ENCODE measurements at regions not wholly inside any gene's neighbourhood (a gene's known extent, or its start where the extent isn't known, plus 50 kb on each side); places are given as distances from the start of the nearest gene placed in this dataset.

DNA sequence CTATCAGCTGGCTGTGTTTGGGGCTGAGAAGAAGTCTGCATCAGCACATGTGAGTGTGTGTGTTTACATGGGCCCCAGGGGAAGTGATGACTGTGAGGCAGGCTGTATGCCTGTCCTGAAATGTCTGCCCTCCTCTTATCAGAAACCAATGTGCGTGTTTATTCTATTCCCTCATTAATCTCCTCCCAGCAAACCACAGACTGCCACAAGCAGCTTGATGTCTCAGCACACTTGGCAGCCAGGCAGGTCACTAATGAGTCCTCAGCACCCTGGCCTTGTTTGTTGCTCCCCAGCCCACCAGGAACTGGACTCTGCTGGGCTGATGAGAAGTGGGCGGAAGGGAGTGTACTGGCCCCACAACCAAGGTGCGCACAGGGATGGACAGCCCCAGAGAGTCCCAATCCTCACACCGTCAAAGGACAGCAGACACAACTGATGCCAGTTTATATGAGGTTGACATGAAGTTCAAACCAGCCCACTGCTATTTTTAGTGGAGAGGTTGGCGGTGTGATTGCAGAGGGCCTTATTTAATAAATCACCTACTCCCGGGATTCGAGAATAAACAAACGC is 225.8 kb downstream of the ETS1 start:
- TF ChIP-seq, protein P1, sequence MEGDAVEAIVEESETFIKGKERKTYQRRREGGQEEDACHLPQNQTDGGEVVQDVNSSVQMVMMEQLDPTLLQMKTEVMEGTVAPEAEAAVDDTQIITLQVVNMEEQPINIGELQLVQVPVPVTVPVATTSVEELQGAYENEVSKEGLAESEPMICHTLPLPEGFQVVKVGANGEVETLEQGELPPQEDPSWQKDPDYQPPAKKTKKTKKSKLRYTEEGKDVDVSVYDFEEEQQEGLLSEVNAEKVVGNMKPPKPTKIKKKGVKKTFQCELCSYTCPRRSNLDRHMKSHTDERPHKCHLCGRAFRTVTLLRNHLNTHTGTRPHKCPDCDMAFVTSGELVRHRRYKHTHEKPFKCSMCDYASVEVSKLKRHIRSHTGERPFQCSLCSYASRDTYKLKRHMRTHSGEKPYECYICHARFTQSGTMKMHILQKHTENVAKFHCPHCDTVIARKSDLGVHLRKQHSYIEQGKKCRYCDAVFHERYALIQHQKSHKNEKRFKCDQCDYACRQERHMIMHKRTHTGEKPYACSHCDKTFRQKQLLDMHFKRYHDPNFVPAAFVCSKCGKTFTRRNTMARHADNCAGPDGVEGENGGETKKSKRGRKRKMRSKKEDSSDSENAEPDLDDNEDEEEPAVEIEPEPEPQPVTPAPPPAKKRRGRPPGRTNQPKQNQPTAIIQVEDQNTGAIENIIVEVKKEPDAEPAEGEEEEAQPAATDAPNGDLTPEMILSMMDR (IDR thresholded peaks at IDR 0.05), result no peak
- peaks cover 0 to 25% of the 10 kb centered on the region in 2 donors for H3K4me1 ChIP-seq (ENCODE audit: control insufficient read depth in 1 of 2, low read depth in 2 of 2)
- H3K4me3 ChIP-seq, result no peak overlapping the region
- ATAC-seq (ENCODE audit: insufficient number of reproducible peaks, low FRiP score, low read depth) (no peak), DNase-seq (ENCODE audit: low spot score) (no peak)
- no peaks in the 10 kb centered on the region for H3K27me3 ChIP-seq (replicated peaks; ENCODE audit: insufficient read depth)
- H3K36me3 ChIP-seq, result no peaks in the 10 kb centered on the region
- no peaks in the 10 kb centered on the region for H3K9me3 ChIP-seq
- no peak overlapping the region for H3K27ac ChIP-seq

DNA sequence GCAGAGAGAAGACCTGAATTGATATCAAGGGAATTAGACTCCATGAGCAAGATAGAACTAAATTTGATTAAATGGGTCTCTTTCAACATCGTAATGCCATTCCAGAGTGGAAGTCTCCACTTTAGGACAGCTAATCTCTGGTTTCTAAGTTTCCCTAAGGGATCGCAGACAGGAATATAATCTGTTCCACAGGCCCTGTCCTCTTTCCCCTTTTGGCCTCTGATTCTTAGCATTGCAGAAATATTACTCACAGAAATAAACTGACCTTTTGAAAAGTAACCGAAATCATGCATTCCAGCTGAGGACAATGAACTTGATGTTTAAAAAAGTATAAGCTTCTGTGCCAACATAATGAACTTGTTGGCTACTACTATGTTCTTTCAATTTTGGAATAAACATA is 227.8 kb downstream of the ETS1 start:
- no peak for ATAC-seq (ENCODE audit: insufficient number of reproducible peaks, low FRiP score, low read depth)
- no peak for DNase-seq (ENCODE audit: low spot score)
- Histone ChIP-seq H3K4me1 (ENCODE audit: control insufficient read depth in 1 of 2, low read depth in 2 of 2) (peaks cover 0 to 25% of the 10 kb centered on the region in 2 donors), H3K4me3 (no peak overlapping the region), H3K9me3 (no peaks in the 10 kb centered on the region), H3K36me3 (no peaks in the 10 kb centered on the region), H3K27me3 (replicated peaks; ENCODE audit: insufficient read depth) (no peaks in the 10 kb centered on the region), H3K27ac (no peak overlapping the region)
- TF ChIP-seq, protein P1 (IDR thresholded peaks at IDR 0.05), result no peak

DNA sequence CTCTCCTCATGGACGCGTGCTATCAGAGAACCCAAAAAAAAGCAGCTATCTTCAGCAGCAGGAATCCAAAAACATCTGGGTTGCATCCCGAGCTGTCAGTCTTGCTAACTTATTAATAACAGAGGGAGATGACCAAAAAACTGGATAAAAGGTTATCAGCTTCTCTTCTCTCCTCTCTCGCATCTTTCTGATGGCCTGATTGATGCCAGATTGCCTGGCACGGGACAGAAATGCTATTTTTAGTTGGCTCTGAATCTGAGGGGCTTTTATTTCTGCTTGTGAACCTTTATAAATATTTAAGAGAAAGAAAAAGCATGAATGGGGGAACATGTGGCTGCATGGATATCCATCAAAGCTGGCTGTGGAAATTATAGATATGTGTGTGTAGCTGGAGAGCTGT is 230.3 kb downstream of the ETS1 start:
- Histone ChIP-seq H3K27me3 (replicated peaks; ENCODE audit: insufficient read depth) (no peaks in the 10 kb centered on the region), H3K9me3 (no peaks in the 10 kb centered on the region), H3K4me1 (ENCODE audit: control insufficient read depth in 1 of 2, low read depth in 2 of 2) (peaks cover 0 to 25% of the 10 kb centered on the region in 2 donors), H3K4me3 (no peak overlapping the region), H3K36me3 (no peaks in the 10 kb centered on the region), H3K27ac (no peak overlapping the region)
- ATAC-seq (ENCODE audit: insufficient number of reproducible peaks, low FRiP score, low read depth) (no peak), DNase-seq (ENCODE audit: low spot score) (no peak)
- TF ChIP-seq, protein P1 (IDR thresholded peaks at IDR 0.05), result no peak

DNA sequence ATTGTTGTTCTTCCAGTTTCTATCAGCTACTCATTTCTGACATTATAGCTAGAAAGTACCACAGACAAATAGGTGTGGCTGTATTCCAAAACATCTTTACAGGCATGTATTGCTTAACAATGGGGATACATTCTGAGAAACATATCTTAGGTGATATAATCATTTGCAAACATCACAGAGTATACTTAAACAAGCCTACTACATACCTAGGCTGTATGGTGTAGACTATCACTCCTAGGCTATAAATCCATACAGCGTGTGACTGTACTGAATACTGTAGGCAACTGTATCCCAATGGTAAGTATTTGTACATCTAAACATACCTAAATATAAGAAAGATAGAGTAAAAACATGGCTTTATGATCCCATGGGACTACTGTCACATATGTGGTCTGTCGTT is 231.8 kb downstream of the ETS1 start:
- ATAC-seq (ENCODE audit: insufficient number of reproducible peaks, low FRiP score, low read depth) (no peak), DNase-seq (ENCODE audit: low spot score) (no peak)
- no peaks in the 10 kb centered on the region for H3K36me3 ChIP-seq
- H3K27me3 ChIP-seq (replicated peaks; ENCODE audit: insufficient read depth), result no peaks in the 10 kb centered on the region
- no peak overlapping the region for H3K27ac ChIP-seq
- H3K4me3 ChIP-seq, result no peak overlapping the region
- H3K9me3 ChIP-seq, result no peaks in the 10 kb centered on the region
- TF ChIP-seq, protein P1 (IDR thresholded peaks at IDR 0.05), result no peak
- H3K4me1 ChIP-seq (ENCODE audit: control insufficient read depth in 1 of 2, low read depth in 2 of 2), result peaks cover 0 to 17% of the 10 kb centered on the region in 2 donors

DNA sequence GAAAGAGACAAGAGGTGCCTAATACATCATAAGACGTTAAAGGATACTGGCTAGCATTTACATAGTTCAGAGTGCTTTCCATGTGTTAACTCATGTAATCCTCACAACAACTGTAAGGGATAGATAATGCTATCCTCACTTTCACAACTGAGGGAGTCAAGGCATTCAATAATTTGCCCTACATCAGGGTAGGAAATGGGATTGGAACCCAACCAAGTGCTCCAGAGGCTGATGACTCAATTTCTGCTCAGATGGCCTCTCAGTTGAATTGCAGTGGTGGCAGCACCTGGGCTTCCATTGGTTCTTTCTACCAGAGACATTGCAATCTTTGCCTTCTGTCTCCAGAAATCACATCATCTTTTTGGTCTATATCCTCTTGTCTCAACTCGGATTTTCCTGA is 232.9 kb downstream of the ETS1 start:
- H3K27ac ChIP-seq, result no peak overlapping the region
- TF ChIP-seq, protein P1 (IDR thresholded peaks at IDR 0.05), result no peak
- no peak for DNase-seq (ENCODE audit: low spot score)
- H3K36me3 ChIP-seq, result no peaks in the 10 kb centered on the region
- ATAC-seq (ENCODE audit: insufficient number of reproducible peaks, low FRiP score, low read depth), result no peak
- peaks cover 0 to 7% of the 10 kb centered on the region in 2 donors for H3K4me1 ChIP-seq (ENCODE audit: control insufficient read depth in 1 of 2, low read depth in 2 of 2)
- H3K4me3 ChIP-seq, result no peak overlapping the region
- no peaks in the 10 kb centered on the region for H3K27me3 ChIP-seq (replicated peaks; ENCODE audit: insufficient read depth)
- H3K9me3 ChIP-seq, result no peaks in the 10 kb centered on the region
